CD4-positive, alpha-beta T cell treated with Interleukin-4 for 1 hour (primary cell): ENCODE measurements at regions not wholly inside any gene's neighbourhood (a gene's known extent, or its start where the extent isn't known, plus 50 kb on each side); places are given as distances from the start of the nearest gene placed in this dataset.

Source experiments
- DNase-seq, 2 donors: peaks; one replicate each; pipeline ENCODE4 v3.0.0-alpha.2; 2020 to 2022

- DNase-seq = no peak
Measured at GRCh38 chr5:125100951-125101350, 354.5 kb upstream of the ZNF608 start.

GRCh38 chr5:125103459-125103858 lies 357.0 kb upstream of the ZNF608 start:
- DNase-seq = no peak

- DNase-seq = no peak
Measured at GRCh38 chr5:125106271-125106670, 359.8 kb upstream of the ZNF608 start.

- DNase-seq = no peak
Measured at GRCh38 chr5:125106881-125107280, 360.4 kb upstream of the ZNF608 start.

GRCh38 chr5:125109293-125109692 lies 362.9 kb upstream of the ZNF608 start:
- no peak for DNase-seq

- no peak for DNase-seq
Measured at GRCh38 chr5:125109816-125110215, 363.4 kb upstream of the ZNF608 start.

- DNase-seq = no peak
Measured at GRCh38 chr5:125112196-125112595, 365.8 kb upstream of the ZNF608 start.

GRCh38 chr5:125113328-125113727 lies 366.9 kb upstream of the ZNF608 start:
- no peak for DNase-seq

- no peak for DNase-seq
Measured at GRCh38 chr5:125115195-125115525, 368.7 kb upstream of the ZNF608 start.

- DNase-seq = no peak
Measured at GRCh38 chr5:125117566-125117965, 371.1 kb upstream of the ZNF608 start.

GRCh38 chr5:125120012-125120411 lies 373.6 kb upstream of the ZNF608 start:
- DNase-seq = no peak

- DNase-seq = no peak
Measured at GRCh38 chr5:125125031-125125823, 378.8 kb upstream of the ZNF608 start.

- DNase-seq = no peak
Measured at GRCh38 chr5:125126050-125126449, 379.6 kb upstream of the ZNF608 start.

GRCh38 chr5:125129151-125129806 lies 382.8 kb upstream of the ZNF608 start:
- DNase-seq = no peak

- no peak for DNase-seq
Measured at GRCh38 chr5:125130591-125130990, 384.2 kb upstream of the ZNF608 start.

GRCh38 chr5:125134216-125135081 lies 388.0 kb upstream of the ZNF608 start:
- DNase-seq = no peak

GRCh38 chr5:125137535-125137934 lies 391.1 kb upstream of the ZNF608 start:
- DNase-seq = no peak

GRCh38 chr5:125138266-125138665 lies 391.8 kb upstream of the ZNF608 start:
- no peak for DNase-seq

GRCh38 chr5:125139590-125139989 lies 393.2 kb upstream of the ZNF608 start:
- no peak for DNase-seq

GRCh38 chr5:125140220-125140619 lies 393.8 kb upstream of the ZNF608 start:
- no peak for DNase-seq

- no peak for DNase-seq
Measured at GRCh38 chr5:125140855-125141254, 394.4 kb upstream of the ZNF608 start.

- no peak for DNase-seq
Measured at GRCh38 chr5:125142458-125142857, 396.0 kb upstream of the ZNF608 start.

GRCh38 chr5:125143011-125143410 lies 396.6 kb upstream of the ZNF608 start:
- no peak for DNase-seq

GRCh38 chr5:125148076-125148475 lies 401.6 kb upstream of the ZNF608 start:
- DNase-seq = no peak
